GM19463 (cell line): ENCODE measurements at regions not wholly inside any gene's neighbourhood (a gene's known extent, or its start where the extent isn't known, plus 50 kb on each side); places are given as distances from the start of the nearest gene placed in this dataset.
"Not testable (repeated sequence)": the region's sequence is repeated elsewhere in the genome, so short reads cannot be mapped to it uniquely, and the experiment has no call there.

Source experiments
- ATAC-seq: cut with Tn5 transposase; IDR thresholded peaks from one replicate; pipeline ENCODE4 v1.9.1; 2021; ENCODE audit warnings: mild to moderate bottlenecking, moderate library complexity; ENCODE audit not compliant: unreplicated experiment

DNA sequence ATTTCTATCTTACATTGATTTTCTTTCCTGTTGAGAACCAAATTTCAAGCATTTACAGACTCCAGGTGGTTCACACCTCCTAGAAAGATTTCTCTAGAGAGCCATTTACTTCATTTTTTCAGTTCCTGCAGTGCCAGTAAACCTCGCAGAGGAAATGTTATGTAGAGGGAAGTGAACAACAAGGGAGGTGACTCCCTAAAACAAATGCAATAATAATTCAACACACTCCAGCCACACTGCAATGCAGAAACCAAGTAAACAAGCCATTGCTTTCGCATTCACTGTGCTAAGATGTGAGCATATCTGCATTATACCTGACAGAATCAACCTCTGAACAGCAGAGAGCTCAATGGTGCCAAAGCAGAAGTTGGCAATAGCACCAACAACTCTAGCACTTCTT lies 215.1 kb downstream of the RBM26 start:
- ATAC-seq = no peak

DNA sequence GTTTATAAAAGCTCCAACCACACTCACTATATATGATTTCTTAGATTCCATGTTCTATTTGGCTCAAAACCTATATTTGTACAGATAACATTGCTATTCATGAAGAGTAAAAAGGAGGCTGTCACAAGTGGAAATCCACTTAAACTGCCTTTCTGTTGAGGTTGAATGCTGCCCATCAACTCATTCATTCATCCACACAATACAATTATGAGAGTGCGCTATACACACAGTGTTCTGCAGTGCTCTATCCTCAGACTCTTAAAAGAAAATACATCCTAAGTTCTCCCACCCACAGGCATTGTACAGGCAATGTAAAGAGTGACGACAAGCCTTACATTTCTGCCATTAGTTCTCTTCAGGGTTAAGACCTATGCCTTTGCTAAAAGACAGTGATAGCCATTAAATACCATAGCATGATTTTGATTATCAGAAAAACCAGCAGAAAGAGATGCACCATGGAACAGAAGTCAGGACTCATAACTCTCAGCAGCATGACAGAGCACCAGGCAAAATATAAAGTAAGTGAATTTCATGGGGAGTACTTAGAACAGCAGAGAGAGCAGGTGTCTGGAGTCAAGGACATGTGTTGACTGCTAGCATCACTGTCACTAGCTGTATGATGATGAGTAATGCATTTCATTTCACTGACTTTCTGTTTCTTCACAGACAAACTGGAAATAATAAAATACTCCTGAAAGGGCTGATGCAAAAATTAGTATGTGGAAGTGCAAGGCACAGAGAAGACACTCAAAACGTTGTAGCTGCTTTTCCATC lies 218.0 kb downstream of the RBM26 start:
- ATAC-seq = peak; percentile 34

GRCh38 chr13:79185580-79185979 lies 220.5 kb downstream of the RBM26 start:
- no peak for ATAC-seq

DNA sequence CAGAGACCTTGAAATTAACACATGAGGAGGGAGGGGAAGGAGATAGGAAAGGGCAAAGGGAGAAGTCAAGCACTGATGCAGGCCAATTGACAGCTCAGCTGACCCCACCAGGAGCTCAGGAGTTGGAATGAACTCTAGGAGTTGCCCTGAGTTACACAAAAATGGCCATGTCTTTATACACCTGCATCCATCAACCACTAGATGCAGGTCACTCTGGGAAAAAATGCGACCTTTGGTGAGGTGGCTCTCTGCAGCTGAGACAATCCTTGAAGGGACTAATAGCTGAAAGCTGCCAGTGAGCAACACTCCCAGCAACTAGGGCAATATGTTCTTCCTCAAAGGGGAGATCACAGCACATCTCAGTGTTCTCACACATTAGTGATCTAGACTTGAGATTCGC lies 222.8 kb downstream of the RBM26 start:
- no peak for ATAC-seq

GRCh38 chr13:79173691-79174090 lies 232.4 kb downstream of the RBM26 start:
- ATAC-seq = not testable (repeated sequence)

DNA sequence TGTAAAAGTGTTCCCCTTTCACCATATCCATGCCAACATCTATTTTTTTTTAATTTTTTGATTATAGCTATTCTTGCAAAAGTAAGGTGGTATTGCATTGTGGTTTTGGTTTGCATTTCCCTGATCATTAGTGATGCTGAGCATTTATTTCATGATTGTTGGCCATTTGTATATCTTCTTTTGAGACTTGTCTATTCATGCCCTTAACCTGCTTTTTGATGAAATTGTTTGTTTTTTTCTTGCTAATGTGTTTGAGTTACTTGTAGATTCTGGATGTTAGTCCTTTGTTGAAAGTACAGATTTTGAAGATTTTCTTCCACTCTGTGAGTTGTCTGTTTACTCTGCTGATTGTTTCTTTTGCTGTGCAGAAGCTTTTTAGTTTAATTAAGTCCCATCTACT lies 233.1 kb downstream of the RBM26 start:
- ATAC-seq = not testable (repeated sequence)

DNA sequence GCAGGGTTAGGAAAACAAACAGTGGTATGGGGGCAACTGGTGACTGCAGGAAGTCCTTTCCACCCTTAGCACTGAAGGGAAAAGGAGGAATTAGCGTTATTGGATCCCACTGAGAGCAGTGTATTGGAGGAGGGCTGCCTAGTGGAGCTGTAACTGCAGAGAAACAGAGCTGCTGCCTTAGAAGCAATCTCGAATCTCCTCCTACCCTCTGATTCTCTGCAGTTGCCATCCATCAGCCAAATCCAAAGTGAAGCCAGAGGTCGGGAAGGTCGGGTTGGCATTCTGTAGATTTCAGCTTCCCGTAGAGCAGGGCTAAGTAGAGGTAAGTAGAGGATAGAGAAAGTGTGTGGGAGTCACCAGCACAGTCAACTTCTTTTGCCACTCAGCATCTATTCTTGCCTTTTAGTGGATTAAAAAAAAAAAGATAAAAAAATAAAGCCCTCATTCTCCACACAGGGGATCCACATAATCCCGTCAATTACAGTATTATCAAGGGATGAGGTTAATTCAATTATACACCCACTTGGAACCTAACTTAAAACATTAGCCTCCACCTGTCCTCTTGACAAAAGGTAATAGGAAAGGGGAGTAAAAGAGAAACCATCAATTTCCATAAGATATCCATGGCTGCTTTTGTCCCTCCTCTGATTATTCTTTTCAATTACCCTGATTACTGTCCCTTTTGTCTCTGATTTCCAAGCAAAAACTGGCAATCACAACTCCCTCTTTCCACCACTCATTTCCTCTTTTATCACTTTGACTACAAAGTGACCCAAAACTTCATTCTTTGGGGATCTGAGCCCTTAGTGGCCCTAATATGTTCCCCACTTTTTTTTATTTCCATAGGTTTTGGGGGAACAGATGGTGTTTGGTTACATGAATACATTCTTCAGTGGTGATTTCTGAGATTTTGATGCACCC lies 234.7 kb downstream of the RBM26 start:
- ATAC-seq = no peak

DNA sequence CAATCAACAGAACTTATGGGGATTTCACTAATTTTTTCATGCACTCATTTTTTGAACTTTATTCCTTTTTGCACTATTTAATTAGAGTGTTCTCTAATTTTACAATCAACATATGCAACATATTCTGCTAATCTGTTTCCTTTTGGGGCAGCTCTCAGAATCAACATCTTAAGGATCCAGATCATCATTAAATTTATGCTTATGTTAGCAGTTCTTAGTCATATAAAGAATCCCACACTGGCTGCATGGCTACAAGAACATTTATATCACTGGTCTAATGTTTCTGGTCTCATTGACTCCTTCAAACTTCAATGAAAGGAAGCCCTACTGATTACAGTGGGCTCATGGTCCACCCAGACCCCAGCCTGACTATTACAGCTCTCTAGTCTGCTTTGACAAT lies 245.2 kb downstream of the RBM26 start:
- ATAC-seq = no peak

DNA sequence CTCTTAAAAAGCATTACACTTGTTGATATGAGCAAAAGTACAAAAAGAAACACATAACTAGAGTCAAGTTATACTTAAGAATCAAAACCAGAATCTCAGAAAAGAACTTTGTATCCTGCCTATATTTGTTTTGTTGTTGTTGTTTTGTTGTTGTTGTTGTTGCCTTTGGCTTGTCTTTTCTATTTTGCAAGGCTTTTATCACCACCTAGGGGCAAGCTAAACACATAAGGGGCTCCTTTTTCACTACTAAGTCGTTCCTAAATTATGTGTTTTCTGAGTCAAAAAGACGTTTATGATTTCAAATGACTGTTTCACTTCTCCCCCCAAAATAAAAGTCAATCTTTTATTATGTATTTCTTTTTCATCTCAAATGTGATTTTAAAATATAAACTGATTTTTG lies 250.2 kb downstream of the RBM26 start:
- no peak for ATAC-seq

GRCh38 chr13:79149210-79149609 lies 256.8 kb downstream of the RBM26 start:
- no peak for ATAC-seq

GRCh38 chr13:79141082-79141481 lies 265.0 kb downstream of the RBM26 start:
- no peak for ATAC-seq

GRCh38 chr13:79128158-79128557 lies 277.9 kb downstream of the RBM26 start:
- no peak for ATAC-seq

GRCh38 chr13:79126706-79127105 lies 279.3 kb downstream of the RBM26 start:
- ATAC-seq = no peak

GRCh38 chr13:79124183-79124582 lies 281.9 kb downstream of the RBM26 start:
- ATAC-seq = no peak

DNA sequence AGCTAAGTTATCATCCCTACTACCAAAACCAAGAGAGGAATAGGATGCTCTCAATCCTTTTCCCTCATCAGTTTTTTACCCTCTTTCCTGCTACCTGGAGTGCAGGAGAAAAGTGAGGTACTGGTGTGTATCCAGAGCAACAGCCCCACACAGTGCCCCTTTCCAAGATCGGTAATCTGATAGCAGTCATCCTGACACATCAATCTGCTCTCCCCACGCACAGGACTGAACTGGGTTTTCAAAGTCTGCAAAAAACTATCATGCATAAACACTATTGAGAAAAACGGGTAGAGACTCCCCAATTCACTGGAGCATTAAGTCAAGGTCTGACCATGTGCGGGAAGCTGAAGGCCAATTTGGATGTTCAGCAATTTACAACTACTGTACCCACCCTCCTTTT lies 284.8 kb downstream of the RBM26 start:
- ATAC-seq = no peak

- ATAC-seq = no peak
These were observed 286.4 kb downstream of the RBM26 start for GRCh38 chr13:79119578-79120107.

DNA sequence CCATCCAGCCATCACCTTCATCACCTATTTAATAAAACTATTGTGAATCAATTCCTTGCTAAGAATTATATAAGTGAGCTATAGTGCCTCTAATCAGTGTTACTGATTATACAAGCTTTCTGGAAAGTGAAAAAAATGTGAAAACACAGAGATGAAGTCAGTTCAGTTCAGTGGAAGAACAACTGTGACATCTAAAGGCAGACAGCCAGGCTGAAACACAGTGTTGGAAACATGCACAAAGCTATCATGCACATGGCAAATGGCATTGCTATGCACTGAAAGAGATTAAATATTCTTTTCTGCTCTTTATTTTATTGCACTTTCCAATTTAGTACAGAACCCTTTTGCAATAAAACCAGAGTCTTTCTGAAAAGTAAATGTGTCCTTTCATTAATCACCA lies 294.0 kb downstream of the RBM26 start:
- ATAC-seq = no peak

GRCh38 chr13:79108914-79109643 lies 297.0 kb downstream of the RBM26 start:
- ATAC-seq = peak; percentile 70

GRCh38 chr13:79098596-79098995 lies 307.5 kb downstream of the RBM26 start:
- no peak for ATAC-seq

- no peak for ATAC-seq
These were observed 308.9 kb downstream of the RBM26 start for GRCh38 chr13:79097201-79097600.

DNA sequence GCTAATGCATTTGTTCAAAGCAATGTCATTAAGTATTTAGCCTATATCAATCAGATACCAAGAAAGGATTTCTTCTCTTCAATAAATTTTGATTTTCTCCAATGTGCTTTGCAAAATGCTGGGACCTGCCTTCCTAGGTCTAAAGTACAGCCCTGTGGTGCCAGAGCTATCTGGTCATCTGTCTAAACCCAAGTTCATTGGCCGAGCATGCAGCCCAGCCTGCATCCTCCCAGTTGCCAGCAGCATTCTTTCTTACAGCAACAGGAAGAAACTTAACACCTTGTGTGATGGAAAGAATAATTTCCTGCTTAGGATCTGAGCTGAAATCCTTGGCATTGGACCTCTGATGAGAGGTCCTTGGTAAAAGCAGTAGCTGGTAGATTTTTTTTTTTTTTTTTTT lies 310.0 kb downstream of the RBM26 start:
- ATAC-seq = no peak
